COLO668 (cell line): ENCODE measurements at regions not wholly inside any gene's neighbourhood (a gene's known extent, or its start where the extent isn't known, plus 50 kb on each side); places are given as distances from the start of the nearest gene placed in this dataset.

ENCODE experiments used
- DNase-seq: peaks from one replicate; lab custom pipeline; 2025; ENCODE audit not compliant: unreplicated experiment; lab: John Stamatoyannopoulos, UW

DNA sequence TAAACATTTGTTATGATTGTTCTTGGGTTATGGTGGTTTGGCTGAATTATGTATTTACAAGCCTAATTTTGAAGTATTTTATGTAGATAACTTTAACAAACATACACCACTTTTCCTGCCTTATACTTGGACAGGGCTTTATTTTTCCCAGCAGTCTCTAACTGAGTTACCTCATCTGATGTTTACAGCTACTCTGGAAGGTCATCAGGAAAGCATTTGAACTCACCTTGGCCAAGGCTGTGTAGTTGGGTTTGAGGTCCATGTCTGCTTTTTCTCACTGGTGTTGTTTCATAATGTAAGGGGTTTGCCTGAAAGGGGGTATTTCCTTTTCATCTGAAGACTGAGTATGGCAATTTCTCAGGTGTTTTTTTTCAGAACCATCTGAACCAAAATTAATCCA, 193.5 kb downstream of the RWDD3 start:
- no peak for DNase-seq

DNA sequence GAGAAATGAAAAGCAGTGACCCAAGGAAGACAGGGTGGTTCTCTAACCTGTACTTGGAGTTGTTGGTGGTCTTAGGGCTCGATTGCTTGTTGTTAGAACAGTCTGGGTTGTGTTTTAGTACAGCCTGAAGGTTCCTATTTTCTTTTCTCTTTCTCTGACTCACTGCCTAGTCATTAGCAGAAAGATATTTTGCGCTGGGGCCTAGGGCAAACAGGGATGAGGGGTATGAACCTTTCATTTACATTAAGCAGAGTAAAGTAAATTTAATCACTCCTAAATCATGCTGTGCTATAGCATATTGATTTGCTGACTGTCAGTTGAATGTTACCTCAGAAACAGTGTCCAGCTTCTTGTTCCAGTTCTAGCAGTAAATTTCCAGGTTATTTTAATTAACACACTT, 197.2 kb downstream of the RWDD3 start:
- DNase-seq, result no peak

DNA sequence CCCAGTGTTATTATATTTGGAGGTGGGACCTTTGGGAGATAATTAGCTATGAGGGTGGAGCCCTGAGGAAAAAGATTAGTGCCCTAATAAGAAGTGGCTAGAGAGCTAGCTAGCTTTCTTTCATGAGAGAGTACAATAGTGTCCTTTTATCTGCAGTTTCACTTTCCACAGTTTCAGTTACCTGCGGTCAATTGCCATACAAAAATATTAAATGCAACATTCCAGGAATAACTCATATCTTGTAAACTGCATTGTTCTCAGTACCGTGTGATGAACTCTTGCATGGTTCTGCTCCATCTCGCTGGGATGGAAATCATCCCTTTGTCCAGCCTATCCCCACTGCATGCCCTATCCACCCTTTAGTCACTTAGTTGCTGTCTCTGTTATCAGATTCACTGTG, 201.6 kb downstream of the RWDD3 start:
- no peak for DNase-seq

DNA sequence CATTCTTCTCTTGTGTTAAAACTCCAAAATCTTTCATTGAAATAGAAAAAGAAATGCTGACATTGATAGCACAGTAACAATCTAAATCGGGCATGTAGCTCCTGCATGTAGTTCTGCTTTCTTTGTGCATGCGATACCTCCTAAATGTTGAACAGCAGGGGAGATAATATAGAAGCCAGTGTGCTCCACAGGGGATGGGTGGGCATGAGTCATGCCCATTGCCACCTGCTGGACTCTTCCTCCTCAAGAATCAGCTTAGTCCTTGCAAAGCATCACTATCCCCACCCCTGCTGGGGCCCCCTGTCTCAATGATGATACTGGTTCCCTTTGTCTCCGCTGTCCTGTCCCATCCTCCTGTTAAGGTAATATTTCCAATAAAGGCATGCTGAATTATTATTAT, 203.0 kb downstream of the RWDD3 start:
- DNase-seq, result no peak

DNA sequence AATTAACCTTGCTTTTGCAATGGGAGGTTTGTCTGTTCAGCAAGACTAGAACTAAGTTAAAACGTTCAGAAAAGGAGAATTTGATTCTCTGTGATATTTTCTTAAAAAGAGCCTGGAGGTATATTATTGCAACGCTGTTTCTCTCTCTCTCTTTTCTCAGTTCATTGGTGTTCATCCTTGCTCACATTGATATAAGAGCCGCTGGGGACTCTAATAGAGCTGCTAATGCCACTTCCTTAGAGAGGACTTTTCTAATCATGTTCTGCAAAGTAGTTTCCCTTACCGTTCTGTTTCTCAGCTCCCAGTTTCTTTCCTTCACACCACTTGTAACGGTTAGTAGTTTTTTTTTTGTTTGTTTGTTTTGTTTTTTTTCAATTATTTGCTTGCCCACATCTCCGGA, 203.8 kb downstream of the RWDD3 start:
- DNase-seq, result no peak

DNA sequence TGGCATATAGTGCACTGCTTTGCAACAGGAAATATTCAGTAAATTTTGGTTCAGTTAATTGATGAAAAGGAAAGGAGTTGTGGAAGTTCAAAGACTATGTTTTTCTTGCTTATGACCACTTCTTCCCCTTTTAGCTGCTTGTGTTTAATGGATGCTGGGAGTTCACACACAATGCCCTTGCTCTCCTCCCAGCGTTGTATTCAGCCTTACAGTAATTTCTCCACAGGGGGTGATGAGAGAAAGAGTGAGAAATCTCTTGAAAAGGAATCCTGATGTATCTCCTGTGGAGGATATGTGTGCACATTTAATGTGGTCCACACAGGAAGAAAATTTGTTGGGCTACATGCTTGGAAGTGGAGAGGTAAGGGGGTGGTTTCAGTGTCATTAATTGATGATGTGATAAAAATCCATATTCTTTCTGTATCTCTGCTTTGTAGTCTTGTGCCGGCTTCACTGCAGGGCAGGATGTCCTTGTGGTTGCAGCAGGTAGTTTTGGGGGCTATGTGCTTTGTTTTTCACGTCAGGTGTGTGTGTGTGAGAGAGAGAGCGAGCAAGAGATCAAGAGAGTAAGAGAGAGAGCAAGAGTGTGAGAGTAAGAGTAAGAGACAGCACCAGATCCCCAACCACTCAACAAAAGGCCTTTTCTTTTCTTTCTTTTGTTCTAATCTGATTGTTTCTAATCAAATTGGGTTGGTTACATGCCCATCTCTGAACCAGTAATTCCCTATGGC, 204.4 kb downstream of the RWDD3 start:
- no peak for DNase-seq

DNA sequence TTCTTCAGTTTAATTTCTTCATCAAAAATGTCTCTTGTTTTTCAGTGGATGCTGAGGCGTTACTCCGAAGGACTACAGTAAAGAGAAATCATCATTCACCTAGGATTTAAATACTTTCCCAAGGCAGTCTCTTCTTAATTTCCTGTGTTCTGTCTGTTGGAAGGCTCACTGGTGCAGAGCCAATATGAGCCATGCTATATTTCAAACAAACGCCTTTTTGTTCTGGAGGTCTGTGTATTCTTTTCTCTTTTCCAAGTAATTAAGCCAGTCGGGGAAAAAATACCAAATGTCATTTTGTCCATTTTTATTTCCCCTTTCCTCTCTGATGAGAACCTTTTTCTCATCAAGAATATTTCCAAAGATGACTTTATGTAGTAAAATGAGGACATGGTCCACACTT, 206.5 kb downstream of the RWDD3 start:
- no peak for DNase-seq

DNA sequence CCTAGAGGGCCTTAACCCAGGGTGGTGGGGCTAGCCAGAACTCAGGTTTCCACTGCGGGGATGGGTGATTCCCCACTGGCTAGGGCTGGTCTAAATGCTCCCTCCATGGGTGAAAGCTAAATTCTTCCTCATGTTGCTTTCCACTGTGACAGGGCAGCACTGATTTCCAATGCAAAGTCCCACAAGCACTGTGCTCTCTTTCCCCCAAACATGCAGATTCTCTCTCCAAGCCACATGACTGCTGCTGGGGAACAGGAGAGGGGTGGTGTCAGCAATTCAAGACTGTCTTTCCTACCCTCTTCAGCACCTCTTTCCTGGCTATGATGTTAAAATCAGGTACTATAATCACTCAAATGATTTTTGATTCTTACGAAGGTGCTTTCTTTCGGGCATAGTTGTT, 215.5 kb downstream of the RWDD3 start:
- no peak for DNase-seq

DNA sequence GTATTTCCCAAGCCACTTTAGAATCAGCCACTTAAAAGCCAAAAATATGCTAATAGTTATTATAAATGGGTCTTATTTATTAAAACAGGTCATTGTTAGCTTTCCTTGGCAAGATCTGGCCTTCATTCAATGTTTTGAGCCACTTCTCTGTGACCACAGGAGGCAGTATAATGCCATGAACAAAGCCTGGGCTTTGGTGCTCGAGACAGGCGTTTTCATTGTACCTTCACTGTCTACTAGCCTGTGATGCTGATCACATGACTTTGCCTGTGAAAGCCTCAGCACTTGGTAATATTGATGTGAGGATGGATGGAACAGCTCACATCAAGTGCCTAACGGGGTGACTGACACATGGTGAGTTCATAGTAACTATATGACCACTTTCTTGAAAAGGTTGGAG, 217.0 kb downstream of the RWDD3 start:
- no peak for DNase-seq

DNA sequence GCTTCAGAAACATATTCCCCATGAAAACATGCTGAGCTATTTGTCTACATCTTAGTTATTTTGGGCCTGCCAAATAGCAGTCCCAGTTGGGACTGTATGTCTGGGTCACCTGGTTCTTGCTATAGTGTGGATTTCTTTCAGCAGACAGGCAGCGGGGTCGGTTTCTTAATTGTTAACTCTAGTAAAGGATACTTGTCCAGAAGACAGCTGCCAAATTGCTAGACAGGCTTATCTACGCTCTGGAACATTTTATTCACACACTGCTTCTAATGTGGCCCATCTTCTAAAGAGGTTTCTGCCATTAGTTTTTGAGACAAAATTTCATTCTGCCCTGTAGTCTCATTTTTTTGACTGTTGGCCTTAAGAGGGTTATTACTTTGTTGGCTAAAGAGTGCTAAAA, 217.9 kb downstream of the RWDD3 start:
- no peak for DNase-seq

DNA sequence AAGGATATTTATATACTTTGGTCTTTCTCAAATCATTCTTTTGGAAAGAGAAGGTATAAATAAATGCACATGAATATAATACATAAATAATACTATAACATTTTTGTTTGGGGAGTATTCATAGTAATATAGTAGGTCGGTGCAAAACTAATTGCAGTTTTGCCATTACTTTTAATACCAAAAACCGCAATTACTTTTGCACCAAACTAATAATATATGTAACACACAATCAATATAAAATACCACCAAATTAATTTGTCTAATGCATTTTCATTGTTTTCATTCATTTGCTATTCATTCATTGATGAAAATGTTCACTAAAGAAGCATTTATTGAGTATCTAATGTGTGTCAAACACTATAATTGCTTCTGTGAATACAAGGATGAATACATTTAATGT, 219.0 kb downstream of the RWDD3 start:
- DNase-seq, result no peak

DNA sequence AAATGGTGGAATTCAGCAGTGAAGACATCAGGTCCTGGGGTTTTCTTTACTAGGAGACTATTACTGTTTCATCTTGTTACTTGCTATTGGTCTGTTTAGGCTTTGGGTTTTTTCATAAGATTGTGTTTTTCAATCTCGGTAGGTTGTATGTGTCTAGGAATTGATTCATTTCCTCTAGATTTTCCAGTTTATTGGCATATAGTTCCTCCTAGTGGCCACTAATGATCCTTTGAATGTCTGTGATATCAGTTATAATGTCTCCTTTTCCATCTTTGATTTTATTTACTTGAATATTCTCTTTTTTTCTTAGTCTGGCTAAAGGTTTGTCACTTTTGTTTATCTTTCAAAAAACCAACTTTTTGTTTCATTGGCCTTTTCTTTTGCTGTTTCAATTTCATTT, 233.0 kb downstream of the RWDD3 start:
- no peak for DNase-seq

DNA sequence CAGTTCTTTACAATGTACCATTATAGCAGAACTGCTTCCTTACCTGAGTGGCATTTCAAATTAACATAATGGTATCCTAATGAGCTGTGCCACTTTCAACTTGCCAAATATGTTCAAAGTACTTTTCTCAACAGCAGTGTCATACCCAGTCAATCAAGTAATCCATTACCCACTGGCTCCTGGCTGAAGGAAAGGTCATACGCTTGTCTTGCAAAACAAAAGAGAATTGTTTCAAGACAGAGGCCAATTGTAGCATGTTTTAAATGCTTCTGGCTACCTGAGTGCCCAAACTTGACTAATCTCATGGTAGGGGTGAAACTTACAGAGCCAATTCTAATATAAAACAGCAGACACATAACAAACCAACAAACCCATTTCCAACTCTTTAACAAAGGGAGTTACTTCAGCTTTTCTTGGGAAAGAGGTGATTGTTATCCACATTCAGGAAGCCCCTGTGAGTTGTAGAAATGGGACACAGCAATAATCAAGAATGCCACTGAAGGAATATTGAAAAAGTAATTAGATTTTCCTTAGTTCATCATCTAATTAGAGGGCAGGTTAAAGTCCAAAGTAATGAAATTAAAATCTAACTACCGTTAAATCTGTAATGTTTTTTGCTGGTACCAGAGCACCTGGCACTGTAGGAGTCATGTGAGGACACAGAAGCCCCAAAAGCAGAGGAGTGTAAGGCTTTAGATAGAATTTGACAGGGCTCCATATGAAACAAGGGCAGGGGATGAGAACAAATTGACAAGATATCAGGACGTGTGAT, 241.9 kb downstream of the RWDD3 start:
- no peak for DNase-seq

DNA sequence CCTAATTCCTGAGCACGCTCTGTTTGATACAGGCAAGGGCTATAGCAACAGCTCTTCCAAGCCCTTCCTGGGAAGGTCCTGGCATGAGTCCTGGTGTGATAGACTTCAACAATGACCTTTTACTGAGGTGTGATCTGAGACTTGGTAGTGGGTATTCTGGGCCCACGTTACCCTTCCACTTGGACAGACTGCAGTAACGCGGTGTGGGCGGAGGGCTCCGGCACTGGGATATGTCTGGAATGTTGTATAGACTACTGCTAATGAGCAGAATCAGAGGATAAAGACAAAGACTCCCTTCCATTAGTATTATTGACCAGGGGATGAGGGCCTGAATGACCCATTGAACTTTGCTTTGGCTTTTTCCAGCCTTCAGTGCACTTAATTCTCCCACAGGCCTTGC, 262.3 kb downstream of the RWDD3 start:
- no peak for DNase-seq

DNA sequence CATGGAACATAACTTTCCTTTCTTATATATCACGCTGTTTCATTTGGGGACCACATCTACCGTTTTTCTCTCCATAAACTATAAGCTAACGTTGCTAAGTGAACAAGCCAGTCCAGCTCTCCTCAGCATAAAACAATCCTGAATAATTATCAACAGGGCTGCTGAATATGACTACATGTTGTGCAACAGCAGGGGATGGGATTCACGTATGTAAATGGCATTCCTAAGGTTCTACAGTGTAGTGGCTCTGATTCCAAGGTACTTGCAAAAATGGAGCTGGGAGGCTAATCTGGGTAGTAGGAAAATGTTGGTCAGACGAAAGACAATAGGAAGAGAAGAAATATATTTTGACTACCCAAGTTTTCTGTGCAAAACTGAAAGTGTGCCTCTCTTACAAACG, 262.8 kb downstream of the RWDD3 start:
- DNase-seq, result no peak

DNA sequence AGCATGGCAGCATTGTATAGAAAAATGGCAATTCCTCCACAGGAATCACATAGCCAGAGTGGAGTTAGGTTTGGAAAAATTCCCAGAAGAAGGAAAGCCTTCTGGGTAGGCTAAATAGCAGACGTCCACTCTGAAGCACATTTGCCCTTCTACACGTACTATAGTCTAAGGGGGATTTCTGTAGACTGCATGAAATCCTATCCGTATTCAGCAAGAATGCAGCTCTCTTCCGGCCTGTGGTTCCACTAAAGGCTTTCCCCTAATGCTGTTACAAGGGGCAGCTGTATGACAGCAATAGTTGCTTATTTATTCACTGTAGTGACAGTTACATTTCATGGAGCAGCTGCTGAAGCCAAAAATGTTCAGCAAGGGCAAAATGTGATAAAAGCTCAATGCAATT, 263.6 kb downstream of the RWDD3 start:
- DNase-seq, result no peak

DNA sequence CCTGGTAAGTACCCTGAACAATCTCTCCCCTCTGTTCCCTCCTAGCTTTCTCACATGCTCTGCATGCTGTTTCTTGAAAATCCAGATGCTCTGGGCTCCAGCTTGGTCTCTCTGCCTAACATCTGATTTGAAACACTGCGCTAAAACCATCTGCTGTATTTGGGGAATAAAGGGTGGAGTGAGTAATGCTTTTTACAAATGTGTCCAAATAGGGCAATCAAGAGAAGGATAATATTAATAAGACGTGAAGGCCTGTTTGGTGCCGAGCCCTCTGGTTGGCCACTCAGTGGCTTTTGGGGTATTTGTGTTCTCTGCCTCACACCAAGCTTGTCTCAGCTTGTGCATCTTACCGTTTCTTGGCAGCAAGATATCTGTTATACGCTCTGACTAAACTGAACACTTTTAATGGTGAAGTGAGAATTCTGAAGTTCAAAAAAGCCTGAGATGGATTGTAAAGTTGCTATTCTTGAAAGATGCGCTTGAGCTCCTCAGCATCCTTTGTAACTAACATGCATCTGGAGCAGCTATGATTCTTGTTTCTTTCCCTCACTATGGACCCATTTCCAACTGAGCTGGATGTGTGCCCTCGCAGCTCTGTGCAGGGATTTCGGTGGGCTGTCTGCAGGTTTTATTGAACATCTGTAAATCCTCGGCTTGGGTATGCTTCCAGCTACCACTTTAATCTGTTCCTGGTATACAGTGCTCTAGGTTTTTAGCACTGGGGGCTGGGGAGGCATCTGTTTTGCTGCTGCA, 269.4 kb downstream of the RWDD3 start:
- no peak for DNase-seq

DNA sequence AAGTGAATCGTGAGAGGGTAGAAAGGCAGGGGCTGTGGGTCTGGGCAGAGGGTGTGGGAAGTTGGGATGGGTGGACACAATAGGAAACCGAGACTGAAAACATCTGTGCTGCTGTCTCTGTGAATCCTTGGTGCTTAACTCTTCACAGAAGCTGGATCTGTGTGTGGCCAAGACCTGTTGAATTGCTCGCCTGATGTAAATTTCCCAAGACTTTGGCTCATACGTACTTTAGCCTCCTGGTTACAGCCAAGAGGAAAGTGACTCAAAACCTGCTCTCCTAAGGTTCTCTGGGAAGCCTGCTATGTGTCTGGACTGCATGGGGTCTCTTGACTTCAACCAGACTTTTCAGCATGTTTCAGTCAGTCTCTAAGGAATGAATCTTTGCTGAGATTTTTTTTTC, 270.3 kb downstream of the RWDD3 start:
- DNase-seq, result no peak

DNA sequence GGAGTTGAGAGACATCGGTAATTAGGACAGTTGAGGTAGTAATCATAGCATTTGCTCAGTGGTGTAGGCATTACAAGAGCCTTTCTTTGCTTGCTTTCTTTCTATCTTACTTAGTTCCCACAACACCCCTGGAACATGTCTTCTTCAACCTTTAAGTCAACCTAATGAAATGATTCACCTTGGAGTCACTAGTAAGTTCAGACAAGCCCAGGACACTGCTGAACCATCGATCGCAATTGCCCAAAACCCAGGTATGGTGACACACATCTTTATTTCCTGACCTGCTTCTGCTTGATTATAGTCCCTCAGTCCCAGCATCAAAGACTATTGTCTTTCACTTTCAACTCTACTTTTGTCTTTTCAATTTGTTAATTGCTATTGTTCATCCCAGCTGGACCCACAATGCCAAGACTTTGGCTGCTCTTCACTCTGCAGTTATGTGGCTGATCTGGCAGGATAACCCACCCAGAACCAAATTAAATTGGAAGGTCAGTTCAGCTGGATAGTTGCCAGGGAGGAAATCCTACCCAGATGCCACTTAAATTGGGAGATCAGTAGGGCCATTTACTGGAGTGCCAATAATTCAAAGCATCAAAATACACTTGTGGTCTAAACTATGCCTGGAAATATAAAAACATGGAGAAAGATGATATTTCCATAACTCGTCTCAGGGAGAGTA, 272.9 kb downstream of the RWDD3 start:
- DNase-seq, result no peak

DNA sequence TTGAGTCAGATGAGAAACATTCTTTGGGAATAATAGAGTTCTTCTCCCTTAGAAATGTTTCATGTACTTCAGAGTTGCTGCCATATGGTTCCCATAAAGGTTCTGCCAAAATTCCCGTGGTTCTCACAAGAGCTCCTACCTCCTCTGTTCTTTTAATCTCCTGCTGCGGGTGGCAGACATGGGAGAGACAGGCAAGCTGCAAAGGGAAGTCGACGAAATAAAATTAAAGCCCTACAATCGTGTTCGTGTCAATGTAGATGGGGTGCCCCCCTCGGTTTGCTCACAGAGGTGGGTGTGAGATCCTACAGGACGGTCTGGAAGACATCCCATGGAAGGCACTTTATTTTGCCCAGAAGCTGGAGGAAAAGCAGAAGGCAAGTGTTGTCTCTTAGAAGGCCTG, 276.0 kb downstream of the RWDD3 start:
- no peak for DNase-seq

DNA sequence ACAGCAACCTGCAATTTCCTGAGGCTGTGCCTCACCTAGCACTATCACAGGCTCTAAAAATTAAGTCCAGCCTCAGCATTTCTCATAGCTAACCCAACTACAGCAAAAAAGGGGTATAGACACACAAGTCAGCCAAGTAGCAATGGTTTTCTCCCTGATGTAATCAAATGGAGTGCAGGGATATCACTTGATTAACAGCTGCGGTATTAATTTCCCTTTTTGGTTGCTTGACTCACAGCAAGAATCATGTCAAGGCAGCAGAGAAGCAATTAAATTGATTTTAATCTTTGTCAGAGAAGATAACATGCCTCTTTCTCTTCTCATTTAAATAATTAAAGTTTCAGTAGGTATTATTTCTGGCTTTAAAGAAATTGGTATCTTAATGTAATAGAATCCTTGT, 278.9 kb downstream of the RWDD3 start:
- DNase-seq, result no peak

DNA sequence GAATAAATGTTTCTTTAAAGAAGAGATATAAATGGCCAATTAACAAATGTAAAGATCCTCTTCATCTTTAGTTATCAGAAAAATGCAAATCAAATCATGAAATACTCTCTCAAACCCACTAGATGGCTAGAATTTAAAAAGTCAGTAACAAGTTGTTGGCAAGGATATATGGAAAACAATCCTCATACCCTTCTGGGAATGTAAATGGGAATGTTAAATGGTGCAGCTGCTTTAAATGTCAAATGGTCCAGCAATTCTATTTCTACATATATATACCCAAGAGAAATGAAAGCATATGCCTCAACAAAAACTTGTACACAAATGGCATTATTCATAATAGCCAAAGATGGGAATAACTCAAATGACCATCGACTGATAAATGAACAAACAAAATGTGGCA, 283.5 kb downstream of the RWDD3 start:
- DNase-seq, result no peak
